K562 (cell line): ENCODE measurements at regions not wholly inside any gene's neighbourhood (a gene's known extent, or its start where the extent isn't known, plus 50 kb on each side); places are given as distances from the start of the nearest gene placed in this dataset.

Experiments
- CXXC5 ChIP-seq: fragments of 250-450 bp; sonication (Bioruptor Pico); IDR thresholded peaks from 2 replicates; pipeline ENCODE4 v1.8.0; 2022; ENCODE audit warnings: inconsistent platforms, mild to moderate bottlenecking, moderate library complexity
- GTF2F1 ChIP-seq: IDR thresholded peaks from 2 replicates; pipeline ENCODE4 v1.6.1; 2011; ENCODE audit warnings: low read depth, low read length, improper control_type of control experiment
- MAFK ChIP-seq: IDR thresholded peaks from 2 replicates; pipeline ENCODE4 v1.6.1; 2011; ENCODE audit warnings: low read length, improper control_type of control experiment
- NR2C1 ChIP-seq, 2 experiments: fragments of 450-650 bp; IDR thresholded peaks; 2 replicates each; pipeline ENCODE4 v1.6.1; 2017; ENCODE audit warnings: mild to moderate bottlenecking in 2 of 2, antibody characterized with exemption in 1 of 2, inconsistent platforms in 1 of 2, missing compliant biosample characterization in 1 of 2, missing genetic modification characterization in 1 of 2
- POLR3A ChIP-seq: IDR thresholded peaks from 2 replicates; pipeline ENCODE4 v1.6.1; 2011; ENCODE audit warnings: borderline replicate concordance, mild to moderate bottlenecking, moderate library complexity; ENCODE audit not compliant: insufficient read length, insufficient read depth; ENCODE audit errors: extremely low read depth
- SMARCE1 ChIP-seq: fragments of 450-650 bp; IDR thresholded peaks from 2 replicates; pipeline ENCODE4 v1.7.1; 2016; ENCODE audit warnings: mild to moderate bottlenecking
- SPI1 ChIP-seq: IDR thresholded peaks from 2 replicates; pipeline ENCODE4 v1.6.1; 2011; ENCODE audit warnings: low read depth, low read length, control low read depth, borderline replicate concordance
- TF ChIP-seq, protein P1 (sequence below), 2 experiments: fragments of 150-350 bp in 1 of 2; IDR thresholded peaks; 2 replicates each; pipeline ENCODE4 v1.6.1; 2012 to 2016; ENCODE audit warnings: low read depth in 2 of 2, low read length in 2 of 2, mild to moderate bottlenecking in 1 of 2, moderate library complexity in 1 of 2
- TF ChIP-seq, protein P2 (sequence below): fragments of 450-650 bp; IDR thresholded peaks from 2 replicates; pipeline ENCODE4 v1.6.1; 2016; ENCODE audit warnings: mild to moderate bottlenecking
- TF ChIP-seq, protein P3 (sequence below): IDR thresholded peaks from 2 replicates; pipeline ENCODE4 v1.6.1; 2012; ENCODE audit warnings: low read depth, low read length, improper control_type of control experiment, borderline replicate concordance
- TF ChIP-seq, protein P4 (sequence below), 2 experiments: IDR thresholded peaks; 2 replicates each; pipeline ENCODE4 v1.6.1; 2011; ENCODE audit warnings: borderline replicate concordance in 1 of 2, control low read depth in 1 of 2, low read depth in 1 of 2, low read length in 1 of 2, mild to moderate bottlenecking in 1 of 2, mixed read lengths in 1 of 2, moderate library complexity in 1 of 2; ENCODE audit not compliant: insufficient read depth in 1 of 2, insufficient read length in 1 of 2, poor library complexity in 1 of 2, severe bottlenecking in 1 of 2; ENCODE audit errors: extremely low read depth in 1 of 2

DNA sequence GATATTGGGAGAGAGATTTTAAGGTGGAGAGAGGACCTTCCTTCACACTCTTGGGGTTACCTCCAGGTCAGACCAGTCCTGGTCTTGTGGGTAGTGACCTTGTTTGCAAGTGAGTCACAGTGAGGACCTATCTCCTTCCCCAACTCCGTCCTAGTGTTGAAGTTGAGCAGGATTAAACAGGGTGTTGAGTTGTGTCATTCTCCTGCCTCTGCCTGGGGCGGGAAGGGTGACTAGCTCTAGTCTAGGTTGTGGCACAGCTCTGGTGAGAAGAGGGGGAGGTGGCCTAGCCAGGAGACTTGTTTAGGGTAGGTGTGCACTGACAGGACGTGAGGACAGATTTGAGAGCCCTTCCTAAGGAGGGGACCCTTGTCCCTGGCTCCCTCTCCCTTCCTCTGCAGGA is 119.6 kb upstream of the PITX1 start (continued):
- TF ChIP-seq POLR3A (no peak), SMARCE1 (peak; percentile 37; the same call in 1 of the 2 replicates), SPI1 (no peak), NR2C1 (IDR thresholded peaks at IDR 0.05) (no peak), NR2C1 (tag; IDR thresholded peaks at IDR 0.05) (no peak), GTF2F1 (no peak), CXXC5 (CRISPR knock-in tag) (no peak), MAFK (no peak)
- TF ChIP-seq, protein P1, sequence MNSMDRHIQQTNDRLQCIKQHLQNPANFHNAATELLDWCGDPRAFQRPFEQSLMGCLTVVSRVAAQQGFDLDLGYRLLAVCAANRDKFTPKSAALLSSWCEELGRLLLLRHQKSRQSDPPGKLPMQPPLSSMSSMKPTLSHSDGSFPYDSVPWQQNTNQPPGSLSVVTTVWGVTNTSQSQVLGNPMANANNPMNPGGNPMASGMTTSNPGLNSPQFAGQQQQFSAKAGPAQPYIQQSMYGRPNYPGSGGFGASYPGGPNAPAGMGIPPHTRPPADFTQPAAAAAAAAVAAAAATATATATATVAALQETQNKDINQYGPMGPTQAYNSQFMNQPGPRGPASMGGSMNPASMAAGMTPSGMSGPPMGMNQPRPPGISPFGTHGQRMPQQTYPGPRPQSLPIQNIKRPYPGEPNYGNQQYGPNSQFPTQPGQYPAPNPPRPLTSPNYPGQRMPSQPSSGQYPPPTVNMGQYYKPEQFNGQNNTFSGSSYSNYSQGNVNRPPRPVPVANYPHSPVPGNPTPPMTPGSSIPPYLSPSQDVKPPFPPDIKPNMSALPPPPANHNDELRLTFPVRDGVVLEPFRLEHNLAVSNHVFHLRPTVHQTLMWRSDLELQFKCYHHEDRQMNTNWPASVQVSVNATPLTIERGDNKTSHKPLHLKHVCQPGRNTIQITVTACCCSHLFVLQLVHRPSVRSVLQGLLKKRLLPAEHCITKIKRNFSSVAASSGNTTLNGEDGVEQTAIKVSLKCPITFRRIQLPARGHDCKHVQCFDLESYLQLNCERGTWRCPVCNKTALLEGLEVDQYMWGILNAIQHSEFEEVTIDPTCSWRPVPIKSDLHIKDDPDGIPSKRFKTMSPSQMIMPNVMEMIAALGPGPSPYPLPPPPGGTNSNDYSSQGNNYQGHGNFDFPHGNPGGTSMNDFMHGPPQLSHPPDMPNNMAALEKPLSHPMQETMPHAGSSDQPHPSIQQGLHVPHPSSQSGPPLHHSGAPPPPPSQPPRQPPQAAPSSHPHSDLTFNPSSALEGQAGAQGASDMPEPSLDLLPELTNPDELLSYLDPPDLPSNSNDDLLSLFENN (IDR thresholded peaks at IDR 0.05; ENCODE audit: low read depth in 2 of 2, low read length in 2 of 2) = no peak
- TF ChIP-seq, protein P2, sequence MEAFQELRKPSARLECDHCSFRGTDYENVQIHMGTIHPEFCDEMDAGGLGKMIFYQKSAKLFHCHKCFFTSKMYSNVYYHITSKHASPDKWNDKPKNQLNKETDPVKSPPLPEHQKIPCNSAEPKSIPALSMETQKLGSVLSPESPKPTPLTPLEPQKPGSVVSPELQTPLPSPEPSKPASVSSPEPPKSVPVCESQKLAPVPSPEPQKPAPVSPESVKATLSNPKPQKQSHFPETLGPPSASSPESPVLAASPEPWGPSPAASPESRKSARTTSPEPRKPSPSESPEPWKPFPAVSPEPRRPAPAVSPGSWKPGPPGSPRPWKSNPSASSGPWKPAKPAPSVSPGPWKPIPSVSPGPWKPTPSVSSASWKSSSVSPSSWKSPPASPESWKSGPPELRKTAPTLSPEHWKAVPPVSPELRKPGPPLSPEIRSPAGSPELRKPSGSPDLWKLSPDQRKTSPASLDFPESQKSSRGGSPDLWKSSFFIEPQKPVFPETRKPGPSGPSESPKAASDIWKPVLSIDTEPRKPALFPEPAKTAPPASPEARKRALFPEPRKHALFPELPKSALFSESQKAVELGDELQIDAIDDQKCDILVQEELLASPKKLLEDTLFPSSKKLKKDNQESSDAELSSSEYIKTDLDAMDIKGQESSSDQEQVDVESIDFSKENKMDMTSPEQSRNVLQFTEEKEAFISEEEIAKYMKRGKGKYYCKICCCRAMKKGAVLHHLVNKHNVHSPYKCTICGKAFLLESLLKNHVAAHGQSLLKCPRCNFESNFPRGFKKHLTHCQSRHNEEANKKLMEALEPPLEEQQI = no peak
- TF ChIP-seq, protein P3, sequence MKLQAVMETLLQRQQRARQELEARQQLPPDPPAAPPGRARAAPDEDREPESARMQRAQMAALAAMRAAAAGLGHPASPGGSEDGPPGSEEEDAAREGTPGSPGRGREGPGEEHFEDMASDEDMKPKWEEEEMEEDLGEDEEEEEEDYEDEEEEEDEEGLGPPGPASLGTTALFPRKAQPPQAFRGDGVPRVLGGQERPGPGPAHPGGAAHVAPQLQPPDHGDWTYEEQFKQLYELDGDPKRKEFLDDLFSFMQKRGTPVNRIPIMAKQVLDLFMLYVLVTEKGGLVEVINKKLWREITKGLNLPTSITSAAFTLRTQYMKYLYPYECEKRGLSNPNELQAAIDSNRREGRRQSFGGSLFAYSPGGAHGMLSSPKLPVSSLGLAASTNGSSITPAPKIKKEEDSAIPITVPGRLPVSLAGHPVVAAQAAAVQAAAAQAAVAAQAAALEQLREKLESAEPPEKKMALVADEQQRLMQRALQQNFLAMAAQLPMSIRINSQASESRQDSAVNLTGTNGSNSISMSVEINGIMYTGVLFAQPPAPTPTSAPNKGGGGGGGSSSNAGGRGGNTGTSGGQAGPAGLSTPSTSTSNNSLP = no peak
- TF ChIP-seq, protein P4, sequence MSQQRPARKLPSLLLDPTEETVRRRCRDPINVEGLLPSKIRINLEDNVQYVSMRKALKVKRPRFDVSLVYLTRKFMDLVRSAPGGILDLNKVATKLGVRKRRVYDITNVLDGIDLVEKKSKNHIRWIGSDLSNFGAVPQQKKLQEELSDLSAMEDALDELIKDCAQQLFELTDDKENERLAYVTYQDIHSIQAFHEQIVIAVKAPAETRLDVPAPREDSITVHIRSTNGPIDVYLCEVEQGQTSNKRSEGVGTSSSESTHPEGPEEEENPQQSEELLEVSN (IDR thresholded peaks at IDR 0.05; ENCODE audit: borderline replicate concordance in 1 of 2, extremely low read depth in 1 of 2, insufficient read depth in 1 of 2, insufficient read length in 1 of 2, low read depth in 1 of 2, low read length in 1 of 2, poor library complexity in 1 of 2, severe bottlenecking in 1 of 2) = peak in 1 of 2 experiments; percentile 30
